GM21447 (cell line): ENCODE measurements at regions not wholly inside any gene's neighbourhood (a gene's known extent, or its start where the extent isn't known, plus 50 kb on each side); places are given as distances from the start of the nearest gene placed in this dataset.
"Not testable (repeated sequence)": the region's sequence is repeated elsewhere in the genome, so short reads cannot be mapped to it uniquely, and the experiment has no call there.

Source experiments
- ATAC-seq: cut with Tn5 transposase; IDR thresholded peaks from one replicate; pipeline ENCODE4 v1.9.1; 2021; ENCODE audit not compliant: unreplicated experiment

- ATAC-seq, result not testable (repeated sequence)
These were observed 150.7 kb upstream of the CDH4 start for GRCh38 chr20:61101321-61101720.

DNA sequence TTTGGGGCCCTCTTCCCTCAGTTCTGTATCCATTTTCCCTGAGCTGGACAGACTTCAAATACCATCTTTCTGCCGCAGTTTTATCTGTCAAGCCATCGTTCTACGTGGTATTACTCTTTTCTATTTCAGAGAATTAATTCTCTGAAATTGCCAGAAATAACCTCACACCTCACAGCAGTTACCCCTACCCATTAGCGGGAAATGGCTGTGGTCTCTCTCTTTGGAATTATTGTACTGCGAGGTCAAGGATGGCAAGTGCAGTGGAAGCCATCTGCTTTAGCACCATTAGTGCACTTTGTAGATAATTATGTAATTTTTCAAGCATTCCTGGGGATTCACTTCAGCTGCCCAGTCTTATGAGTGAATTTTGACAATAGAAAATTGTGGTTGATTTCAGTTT lies 147.8 kb upstream of the CDH4 start:
- ATAC-seq, result no peak

DNA sequence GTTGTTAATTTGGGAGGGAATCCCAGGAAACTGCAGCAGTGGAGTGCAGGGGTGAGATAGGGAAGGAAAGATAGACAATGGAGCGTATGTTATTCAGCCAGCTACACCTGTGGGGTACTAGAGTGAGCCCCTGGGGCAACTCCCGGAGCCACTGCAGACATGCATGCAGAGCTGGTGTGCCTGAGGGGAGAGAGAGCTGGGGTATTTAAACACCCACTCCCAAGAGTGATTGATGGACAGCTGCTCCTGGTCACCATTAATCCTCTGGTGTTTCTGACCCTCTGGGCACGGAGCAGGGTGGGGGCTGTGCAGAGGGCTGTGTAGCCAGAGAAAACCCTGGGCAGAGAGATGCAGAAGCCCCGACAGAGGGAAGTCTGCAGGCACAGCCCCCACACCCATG lies 146.7 kb upstream of the CDH4 start:
- ATAC-seq, result no peak

GRCh38 chr20:61106438-61106837 lies 145.6 kb upstream of the CDH4 start:
- no peak for ATAC-seq

- ATAC-seq, result no peak
These were observed 142.7 kb upstream of the CDH4 start for GRCh38 chr20:61109221-61109805.

DNA sequence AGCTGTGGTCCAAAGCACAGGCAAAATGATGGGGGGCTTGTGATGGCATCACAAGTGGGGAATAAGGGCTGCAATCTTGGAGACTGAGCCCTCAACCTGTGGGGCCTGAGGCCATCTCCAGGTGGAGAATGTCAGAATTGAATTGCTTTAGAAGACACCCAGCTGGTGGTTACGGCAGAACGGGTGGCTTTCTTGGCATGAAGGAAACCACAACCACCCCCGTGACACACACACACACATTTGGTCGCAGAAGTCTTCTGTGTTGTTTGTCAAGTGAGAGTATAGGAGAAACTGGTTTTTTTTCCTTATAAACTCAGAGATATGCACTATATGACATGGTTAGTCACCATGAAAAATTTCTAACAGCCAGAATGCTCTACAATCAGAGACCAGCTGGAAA lies 139.5 kb upstream of the CDH4 start:
- no peak for ATAC-seq

- ATAC-seq, result no peak
These were observed 138.3 kb upstream of the CDH4 start for GRCh38 chr20:61113731-61114130.

GRCh38 chr20:61114493-61115175 lies 137.4 kb upstream of the CDH4 start:
- ATAC-seq, result no peak

GRCh38 chr20:61115364-61116065 lies 136.5 kb upstream of the CDH4 start:
- ATAC-seq, result no peak

GRCh38 chr20:61117725-61118124 lies 134.3 kb upstream of the CDH4 start:
- ATAC-seq, result no peak

GRCh38 chr20:61118429-61119224 lies 133.4 kb upstream of the CDH4 start:
- ATAC-seq, result no peak

GRCh38 chr20:61119273-61119672 lies 132.8 kb upstream of the CDH4 start:
- ATAC-seq, result no peak

DNA sequence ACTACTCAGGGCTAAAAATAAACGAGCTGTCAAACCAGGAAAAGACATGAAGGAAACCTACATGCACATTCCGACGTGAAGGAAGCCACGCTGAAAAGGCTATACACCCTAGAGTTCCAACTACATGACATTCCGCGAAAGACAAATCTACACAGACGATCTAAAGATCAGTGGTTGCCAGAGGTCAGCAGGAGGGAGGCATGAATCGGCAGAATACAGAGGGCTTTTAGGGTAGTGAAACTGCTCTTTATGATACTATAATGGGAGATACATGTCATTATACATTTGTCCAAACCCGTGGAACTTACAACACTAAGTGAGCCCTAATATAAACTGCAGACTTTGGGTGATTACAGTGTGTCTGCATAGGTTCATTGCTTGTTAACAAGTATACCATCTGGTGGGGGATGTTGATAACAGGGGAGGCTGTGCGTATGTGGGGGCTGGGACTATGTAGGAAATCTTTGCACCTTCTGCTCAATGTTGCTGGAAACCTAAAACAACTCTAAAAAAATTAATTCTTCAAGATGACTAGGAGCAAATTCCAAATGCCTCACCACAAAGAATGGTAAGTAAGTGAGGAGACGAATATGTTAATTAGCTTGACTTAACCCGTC lies 132.2 kb upstream of the CDH4 start:
- ATAC-seq, result no peak

DNA sequence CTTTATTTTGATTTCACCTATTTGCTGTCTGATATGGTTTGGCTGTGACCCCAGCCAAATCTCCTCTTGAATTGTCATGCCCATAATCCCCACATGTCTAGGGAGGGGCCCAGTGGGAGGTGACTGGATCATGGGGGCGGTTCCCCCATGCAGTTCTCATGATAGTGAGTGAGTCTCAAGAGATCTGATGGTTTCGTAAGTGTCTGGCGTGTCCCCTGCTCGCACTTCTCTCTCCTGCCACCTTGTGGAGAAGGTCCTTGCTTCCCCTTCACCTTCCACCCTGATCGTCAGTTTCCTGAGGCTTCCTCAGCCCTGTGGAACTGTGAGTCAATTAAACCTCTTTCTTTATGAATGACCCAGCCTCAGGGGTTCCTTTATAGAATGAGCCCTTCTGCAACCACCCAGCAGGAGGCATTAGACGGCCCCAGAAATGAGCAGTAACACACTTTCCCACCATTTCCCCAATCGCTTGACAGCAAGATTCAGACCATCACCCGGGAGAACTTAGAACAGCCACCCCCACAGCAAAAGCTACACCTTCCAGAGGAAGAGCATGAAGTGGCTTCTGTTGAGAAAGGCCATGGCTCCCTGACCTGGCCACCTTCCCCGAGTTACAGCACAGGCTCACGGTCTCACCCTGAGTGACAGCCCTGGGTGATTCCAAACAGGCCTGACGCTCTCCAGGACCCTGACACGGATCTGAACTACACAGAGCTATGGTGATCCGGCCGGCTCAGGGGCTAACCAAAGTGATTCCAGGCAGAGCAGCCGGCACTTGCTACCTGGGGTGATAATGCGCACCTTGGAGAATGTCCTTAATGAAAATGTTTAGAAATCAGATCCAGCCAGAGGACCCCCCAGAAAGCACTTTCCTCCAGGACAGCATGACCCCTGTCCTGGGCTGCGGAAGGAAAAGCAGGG lies 131.2 kb upstream of the CDH4 start:
- no peak for ATAC-seq

DNA sequence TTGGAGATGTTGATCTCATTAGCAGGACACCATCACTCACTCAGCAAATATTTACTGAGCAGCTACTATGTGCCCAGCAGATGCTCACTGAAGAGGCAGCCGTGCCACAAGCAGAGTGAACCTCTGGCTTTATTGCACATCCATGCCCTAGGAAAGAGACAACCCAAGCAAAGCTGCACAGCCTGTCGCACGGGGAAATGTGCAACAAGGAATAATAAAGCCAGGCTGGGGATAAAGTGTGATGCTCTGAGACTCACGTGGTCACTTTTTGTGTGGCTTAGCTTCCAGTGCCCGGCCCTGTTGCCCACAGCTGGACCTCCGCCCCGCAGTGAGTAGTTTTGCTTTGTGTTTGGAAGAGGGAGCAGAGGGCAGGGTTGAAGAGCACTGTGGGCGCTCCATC lies 130.4 kb upstream of the CDH4 start:
- ATAC-seq, result no peak

GRCh38 chr20:61123286-61123685 lies 128.8 kb upstream of the CDH4 start:
- no peak for ATAC-seq

DNA sequence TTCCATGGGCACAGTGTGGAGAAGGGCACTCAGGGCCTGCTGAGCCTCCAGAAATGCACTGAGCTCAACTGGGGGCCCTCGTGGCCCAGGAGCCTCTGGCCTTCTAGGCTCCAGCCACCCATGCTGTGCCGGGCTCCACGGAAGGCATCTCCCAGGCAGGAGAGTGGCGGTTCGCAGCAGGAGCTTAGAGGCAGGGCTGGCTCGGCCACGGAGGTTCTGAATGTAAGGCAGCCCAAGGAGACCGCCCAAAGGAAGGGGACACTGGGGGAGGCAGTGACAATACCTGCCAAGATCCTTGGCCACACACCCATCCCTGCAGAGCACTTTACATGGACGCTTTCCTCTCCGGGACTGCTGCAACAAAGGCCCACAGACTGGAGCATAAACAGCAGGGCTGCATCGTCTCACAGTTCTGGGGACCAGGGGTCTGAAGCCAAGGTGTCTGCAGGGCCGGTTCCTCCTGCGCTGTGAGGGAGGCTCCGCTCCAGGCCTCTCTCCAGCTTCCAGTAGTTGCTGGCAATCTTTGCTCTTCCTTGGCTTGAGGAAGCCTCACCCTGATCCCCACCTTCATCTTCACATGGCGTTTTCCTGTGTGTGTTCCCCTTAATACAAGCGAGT lies 128.2 kb upstream of the CDH4 start:
- no peak for ATAC-seq

GRCh38 chr20:61125076-61125475 lies 127.0 kb upstream of the CDH4 start:
- no peak for ATAC-seq

- no peak for ATAC-seq
These were observed 126.4 kb upstream of the CDH4 start for GRCh38 chr20:61125546-61126180.
